GM13976 (cell line): ENCODE measurements at regions not wholly inside any gene's neighbourhood (a gene's known extent, or its start where the extent isn't known, plus 50 kb on each side); places are given as distances from the start of the nearest gene placed in this dataset.

Experiments
- DNase-seq: peaks from one replicate; pipeline ENCODE4 v3.0.0; 2012; ENCODE audit warnings: low spot score
- in situ Hi-C: fragments of 300-500 bp; cut with MboI; formaldehyde crosslinking; loops from one replicate; pipeline ENCODE4 v1.12.0; 2022; ENCODE audit warnings: low sequenced_read_pairs, mixed read lengths, inconsistent platforms; ENCODE audit not compliant: unreplicated experiment
- TF ChIP-seq, protein P1 (sequence below): IDR thresholded peaks from 2 replicates; pipeline ENCODE4 v1.5.1; 2012; ENCODE audit warnings: borderline replicate concordance, mild to moderate bottlenecking; ENCODE audit not compliant: insufficient read depth; ENCODE audit errors: extremely low read depth, missing control alignments, control extremely low read depth

DNA sequence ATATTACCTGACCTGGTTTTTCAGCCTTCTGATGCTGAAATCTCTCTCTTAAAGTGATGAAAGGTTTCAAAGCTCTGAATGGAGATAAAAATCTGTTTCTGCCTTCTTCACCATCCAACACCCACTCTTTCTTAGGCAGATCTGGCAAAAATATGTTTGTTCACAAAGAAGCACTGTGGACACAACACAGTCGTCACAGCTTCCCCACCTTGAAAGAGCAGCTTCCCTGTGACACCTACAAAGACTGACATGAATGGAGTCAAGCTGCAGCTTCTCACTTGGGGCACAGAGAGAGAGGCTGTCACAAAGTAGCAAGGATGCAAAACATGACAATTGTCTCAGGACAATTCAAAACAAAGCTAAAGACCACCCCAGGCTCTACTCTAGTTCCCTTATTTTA is 86.5 kb downstream of the ICOS start:
- no peak for DNase-seq
- TF ChIP-seq, protein P1, sequence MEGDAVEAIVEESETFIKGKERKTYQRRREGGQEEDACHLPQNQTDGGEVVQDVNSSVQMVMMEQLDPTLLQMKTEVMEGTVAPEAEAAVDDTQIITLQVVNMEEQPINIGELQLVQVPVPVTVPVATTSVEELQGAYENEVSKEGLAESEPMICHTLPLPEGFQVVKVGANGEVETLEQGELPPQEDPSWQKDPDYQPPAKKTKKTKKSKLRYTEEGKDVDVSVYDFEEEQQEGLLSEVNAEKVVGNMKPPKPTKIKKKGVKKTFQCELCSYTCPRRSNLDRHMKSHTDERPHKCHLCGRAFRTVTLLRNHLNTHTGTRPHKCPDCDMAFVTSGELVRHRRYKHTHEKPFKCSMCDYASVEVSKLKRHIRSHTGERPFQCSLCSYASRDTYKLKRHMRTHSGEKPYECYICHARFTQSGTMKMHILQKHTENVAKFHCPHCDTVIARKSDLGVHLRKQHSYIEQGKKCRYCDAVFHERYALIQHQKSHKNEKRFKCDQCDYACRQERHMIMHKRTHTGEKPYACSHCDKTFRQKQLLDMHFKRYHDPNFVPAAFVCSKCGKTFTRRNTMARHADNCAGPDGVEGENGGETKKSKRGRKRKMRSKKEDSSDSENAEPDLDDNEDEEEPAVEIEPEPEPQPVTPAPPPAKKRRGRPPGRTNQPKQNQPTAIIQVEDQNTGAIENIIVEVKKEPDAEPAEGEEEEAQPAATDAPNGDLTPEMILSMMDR = no peak
- in situ Hi-C loops = no loop called here

DNA sequence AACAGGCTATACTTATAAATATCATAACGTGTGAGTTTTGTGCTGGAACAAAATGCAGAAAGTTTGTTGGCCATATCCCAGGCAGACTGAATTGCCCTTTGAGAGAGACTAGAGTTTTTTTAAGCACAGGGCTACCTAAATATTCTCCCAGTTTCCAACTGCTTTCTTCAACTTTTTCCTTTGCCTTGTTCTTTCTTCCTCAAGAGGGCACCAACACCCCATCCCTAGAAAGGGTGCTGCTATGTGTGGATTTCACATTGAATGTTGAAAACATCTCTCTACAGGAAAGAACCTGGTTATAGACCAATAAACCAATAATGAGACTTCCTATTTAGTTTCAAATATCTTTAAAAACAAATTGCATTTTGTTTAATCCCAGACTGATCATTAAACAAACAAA is 87.9 kb downstream of the ICOS start:
- DNase-seq = no peak
- in situ Hi-C loops = no loop called here
- TF ChIP-seq, protein P1 = no peak

DNA sequence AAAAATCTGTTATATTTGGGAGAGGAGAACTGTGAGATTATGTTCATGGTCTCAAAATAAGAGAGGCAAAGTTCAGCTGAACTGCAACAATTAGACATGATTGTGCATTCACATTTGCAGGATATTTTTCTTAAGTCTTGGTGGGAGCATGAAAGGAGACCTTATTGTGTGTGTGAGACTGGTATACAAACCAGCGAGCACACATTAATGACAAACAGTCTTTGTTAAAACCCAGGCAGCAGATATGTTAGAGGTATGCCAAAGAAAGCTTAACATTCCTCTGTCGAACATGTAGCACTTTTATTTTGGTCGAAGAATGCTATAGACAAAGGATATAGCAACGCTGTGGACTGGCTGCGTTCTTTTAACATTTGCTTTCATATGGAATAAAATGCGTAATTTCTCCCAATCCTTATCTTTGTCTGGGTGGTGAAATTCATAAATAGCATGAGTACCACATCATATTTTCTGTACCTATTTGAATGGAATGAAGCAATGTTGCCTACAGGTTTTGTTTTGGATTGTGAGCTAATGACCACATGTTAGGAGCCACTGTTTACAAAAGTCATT is 88.4 kb downstream of the ICOS start:
- TF ChIP-seq, protein P1 = no peak
- no peak for DNase-seq
- in situ Hi-C loops = no loop called here

DNA sequence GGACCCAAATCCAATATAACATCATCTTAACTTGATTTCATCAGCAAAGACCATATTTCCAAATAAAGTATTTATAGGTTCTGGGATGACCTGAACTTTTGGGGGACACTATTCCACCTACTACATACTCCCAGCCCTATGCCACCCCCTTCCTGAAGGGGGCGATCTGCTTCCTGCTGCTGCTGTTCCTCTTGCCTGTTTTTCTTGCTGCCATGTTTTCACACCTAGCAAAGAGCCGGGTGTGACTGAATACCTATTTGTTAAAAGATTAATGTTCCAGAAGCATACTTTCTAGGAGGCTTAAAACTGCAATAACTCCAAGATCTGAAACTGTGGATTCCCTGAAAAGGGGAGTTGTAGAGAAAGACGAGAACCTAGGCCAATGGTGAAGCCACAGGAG is 89.7 kb downstream of the ICOS start:
- TF ChIP-seq, protein P1 = no peak
- no peak for DNase-seq
- in situ Hi-C loops = no loop called here

DNA sequence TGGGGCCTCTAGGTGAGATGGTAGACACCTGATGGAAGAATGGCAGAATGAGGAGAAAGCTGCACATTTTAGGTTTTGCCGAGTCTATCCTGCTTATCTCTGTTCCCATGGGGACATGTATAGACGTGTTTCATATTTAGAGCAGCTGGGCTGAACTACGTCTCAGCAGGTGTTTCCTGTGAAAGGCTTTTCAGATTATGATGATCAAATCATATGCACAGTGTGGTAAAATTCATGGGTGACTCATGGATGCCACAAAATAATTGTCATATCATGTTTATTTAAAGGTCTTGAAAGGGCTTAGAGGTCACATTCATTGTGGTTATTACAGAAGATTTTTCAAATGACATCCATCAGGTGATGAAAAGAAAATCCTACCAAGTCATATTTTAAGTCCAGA is 90.5 kb downstream of the ICOS start:
- TF ChIP-seq, protein P1 = no peak
- in situ Hi-C loops = no loop called here
- DNase-seq = peak; percentile 15

DNA sequence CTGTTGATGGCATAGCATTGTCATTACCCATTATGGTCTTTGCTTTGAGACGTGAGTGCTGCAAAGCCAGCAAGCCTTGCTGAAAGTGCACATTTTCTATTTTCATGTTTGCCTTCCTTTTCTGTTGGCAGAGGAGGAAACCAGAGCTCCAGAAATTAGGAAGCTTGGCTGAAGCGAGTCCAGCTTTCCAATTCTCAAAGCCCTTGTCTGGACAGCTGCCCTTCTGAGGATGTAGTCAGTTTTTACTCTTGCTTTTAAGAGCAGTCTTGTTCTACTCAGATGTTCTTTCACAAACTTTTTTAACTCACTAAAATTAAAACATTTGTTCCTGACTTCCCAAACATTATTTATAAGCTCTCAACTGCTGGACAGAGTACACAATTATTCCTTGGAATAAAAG is 93.8 kb downstream of the ICOS start:
- DNase-seq = no peak
- in situ Hi-C loops = no loop called here
- TF ChIP-seq, protein P1 = no peak

DNA sequence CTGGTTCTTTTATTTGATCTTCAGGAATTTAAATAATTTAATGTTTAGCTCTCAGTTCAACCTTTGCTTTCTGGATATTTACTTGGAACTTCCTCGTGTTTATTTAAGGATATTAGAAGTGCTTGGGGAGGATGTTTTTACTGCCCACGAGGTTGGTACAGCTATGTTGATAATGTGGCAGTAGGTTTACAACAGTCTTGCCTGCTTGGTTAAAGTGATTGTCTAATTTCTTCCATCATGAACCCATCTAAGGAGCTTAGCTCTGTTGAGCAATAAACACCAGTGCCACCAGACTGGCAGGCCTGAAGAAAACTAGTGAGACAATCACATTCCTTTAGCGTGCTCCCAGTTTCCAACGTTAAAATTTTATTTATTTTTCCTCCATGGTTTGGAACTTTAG is 94.5 kb downstream of the ICOS start:
- no peak for DNase-seq
- TF ChIP-seq, protein P1 = no peak
- in situ Hi-C loops = no loop called here
